K562 (cell line): ENCODE measurements at regions not wholly inside any gene's neighbourhood (a gene's known extent, or its start where the extent isn't known, plus 50 kb on each side); places are given as distances from the start of the nearest gene placed in this dataset.

Experiments used
- ATAC-seq: fragments of 200-7000 bp; cut with Tn5 transposase; 3 replicates; pipeline ENCODE4 v1.9.1; 2020; ENCODE audit warnings: moderate library complexity
- BruUV-seq: library from RNA; stranded (reverse); fragments of 400-500 nt; replicated peaks from 2 replicates; lab custom pipeline; 2021; lab: Mats Ljungman, UMichigan
- CTCF ChIA-PET: fragments of 300-600 bp; formaldehyde crosslinking; extraction: SDS; loops from one replicate; lab custom pipeline; 2021; ENCODE audit warnings: low intra/inter-chr PET ratio; lab: Yijun Ruan, JAX
- POLR2A ChIA-PET: fragments of 300-600, 350-650 bp; sonication (Branson Sonifier 250); formaldehyde crosslinking; extraction: SDS; loops from one replicate; lab custom pipeline; 2021; ENCODE audit warnings: antibody characterized with exemption, inconsistent platforms; lab: Yijun Ruan, JAX
- DNase-seq, 4 experiments: peaks; one replicate each; pipeline versions ENCODE4 v3.0.0 to v3.0.0-alpha.2; 2011 to 2018; ENCODE audit warnings: low spot score in 3 of 4, mixed read lengths in 3 of 4; ENCODE audit errors: extremely low read depth in 1 of 4
- FAIRE-seq: peaks from 2 replicates; lab custom pipeline; 2011; peaks lifted over from hg19 to GRCh38; lab: Jason Lieb, UNC
- H2AFZ ChIP-seq: 2 replicates; pipeline ENCODE4 v1.6.0; 2011; ENCODE audit warnings: low read depth, low read length, control low read depth, inconsistent platforms
- H3K27ac ChIP-seq: fragments of 200-600 bp; 3 replicates; pipeline ENCODE4 v1.8.0; 2011; ENCODE audit warnings: low read depth, mild to moderate bottlenecking, control low read depth, inconsistent platforms, low read length, moderate library complexity, mixed read lengths; ENCODE audit errors: extremely low read depth
- H3K27me3 ChIP-seq, 2 experiments: fragments of 300-600 bp in 1 of 2; 2 replicates in 1 of 2; 3 replicates in 1 of 2; pipeline versions ENCODE4 v1.6.0 to v1.8.0; 2011; ENCODE audit warnings: inconsistent platforms in 2 of 2, low read length in 2 of 2, mild to moderate bottlenecking in 1 of 2, mixed read lengths in 1 of 2, moderate library complexity in 1 of 2; ENCODE audit not compliant: control insufficient read depth in 2 of 2, insufficient read depth in 2 of 2
- H3K36me3 ChIP-seq: fragments of 300-600 bp; 3 replicates; pipeline ENCODE4 v1.8.0; 2011; ENCODE audit warnings: mild to moderate bottlenecking, low read length, inconsistent platforms; ENCODE audit not compliant: control insufficient read depth, insufficient read depth
- H3K4me1 ChIP-seq, 2 experiments: fragments of 200-600 bp in 1 of 2; replicated peaks in 1 of 2; 2 replicates in 1 of 2; 3 replicates in 1 of 2; pipeline versions ENCODE4 v1.5.1 to v1.8.0; 2011; ENCODE audit warnings: inconsistent platforms in 2 of 2, low read length in 2 of 2, mild to moderate bottlenecking in 1 of 2, mixed read lengths in 1 of 2, moderate library complexity in 1 of 2; ENCODE audit not compliant: control insufficient read depth in 2 of 2, insufficient read depth in 2 of 2
- H3K4me2 ChIP-seq: 2 replicates; pipeline ENCODE4 v1.6.1; 2011; ENCODE audit warnings: low read length, control low read depth, inconsistent platforms, mixed read lengths; ENCODE audit not compliant: insufficient read depth
- H3K4me3 ChIP-seq: fragments of 200-600 bp; sonication (generic), shearing (Covaris generic); 2 replicates; pipeline ENCODE4 v1.5.1; 2016; ENCODE audit warnings: control low read depth, inconsistent platforms
- H3K79me2 ChIP-seq: fragments of 200-600 bp; 3 replicates; pipeline ENCODE4 v1.8.0; 2011; ENCODE audit warnings: low read length, inconsistent platforms; ENCODE audit not compliant: control insufficient read depth, insufficient read depth
- H3K9ac ChIP-seq, 2 experiments: 2 replicates each; pipeline versions ENCODE4 v1.6.0 to v1.6.1; 2011; ENCODE audit warnings: low read depth in 2 of 2, low read length in 2 of 2, control low read depth in 1 of 2, inconsistent platforms in 1 of 2, mild to moderate bottlenecking in 1 of 2, mixed read lengths in 1 of 2; ENCODE audit not compliant: insufficient read depth in 1 of 2
- H3K9me1 ChIP-seq: one replicate; pipeline ENCODE4 v1.6.0; 2011; ENCODE audit warnings: inconsistent platforms, mild to moderate bottlenecking, low read length, moderate library complexity; ENCODE audit not compliant: control insufficient read depth, insufficient read depth
- H3K9me3 ChIP-seq: replicated peaks from 2 replicates; pipeline ENCODE4 v1.5.1; 2011; ENCODE audit warnings: low read depth, low read length, inconsistent platforms; ENCODE audit not compliant: control insufficient read depth, insufficient read depth
- H4K20me1 ChIP-seq: replicated peaks from 2 replicates; pipeline ENCODE4 v1.6.1; 2011; ENCODE audit warnings: low read length, inconsistent platforms, mixed read lengths; ENCODE audit not compliant: control insufficient read depth, insufficient read depth
- ARID2 ChIP-seq: fragments of 450-650 bp; IDR thresholded peaks from 2 replicates; pipeline ENCODE4 v1.6.1; 2017; ENCODE audit warnings: antibody characterized with exemption, mild to moderate bottlenecking
- CBFB ChIP-seq: sonication (generic); formaldehyde crosslinking; IDR thresholded peaks from 2 replicates; pipeline ENCODE4 v1.4.0; 2020; ENCODE audit warnings: mild to moderate bottlenecking, missing genetic modification reagents
- CHD1 ChIP-seq: fragments of 200-600 bp; sonication (generic); IDR thresholded peaks from one replicate; pipeline ENCODE4 v1.6.1; 2012; ENCODE audit warnings: mild to moderate bottlenecking, moderate library complexity, low read length, inconsistent platforms
- NEUROD1 ChIP-seq: fragments of 150-350 bp; IDR thresholded peaks from 2 replicates; pipeline ENCODE4 v1.6.1; 2014; ENCODE audit warnings: borderline replicate concordance, low read length, low read depth; ENCODE audit not compliant: partially characterized antibody
- NR0B1 ChIP-seq: fragments of 450-650 bp; IDR thresholded peaks from one replicate; pipeline ENCODE4 v1.6.1; 2018; ENCODE audit warnings: mild to moderate bottlenecking, moderate library complexity; ENCODE audit not compliant: partially characterized antibody
- PML ChIP-seq: IDR thresholded peaks from 2 replicates; pipeline ENCODE4 v1.6.1; 2012; ENCODE audit warnings: low read length, inconsistent platforms
- POLR2AphosphoS5 ChIP-seq: IDR thresholded peaks from 2 replicates; pipeline ENCODE4 v1.6.1; 2011; ENCODE audit warnings: mild to moderate bottlenecking, low read depth, low read length, moderate library complexity; ENCODE audit not compliant: control insufficient read depth, insufficient read depth
- PRMT5 ChIP-seq: sonication (generic); formaldehyde crosslinking; IDR thresholded peaks from 2 replicates; pipeline ENCODE4 v1.5.0; 2020; ENCODE audit warnings: missing genetic modification reagents
- SAFB2 ChIP-seq: fragments of 200-400 bp; formaldehyde crosslinking; IDR thresholded peaks from 2 replicates; pipeline ENCODE4 v1.6.1; 2018; ENCODE audit warnings: borderline replicate concordance, low read length, low read depth, moderate library complexity; ENCODE audit not compliant: severe bottlenecking
- SAP30 ChIP-seq: fragments of 200-600 bp; sonication (generic); IDR thresholded peaks from 2 replicates; pipeline ENCODE4 v1.6.1; 2012; ENCODE audit warnings: borderline replicate concordance, low read depth, mild to moderate bottlenecking, moderate library complexity, low read length, control low read depth, inconsistent platforms; ENCODE audit not compliant: insufficient read depth, poor library complexity, severe bottlenecking
- SP1 ChIP-seq: sonication (generic); formaldehyde crosslinking; IDR thresholded peaks from 2 replicates; pipeline ENCODE4 v1.8.1; 2022; ENCODE audit warnings: mild to moderate bottlenecking, missing genetic modification reagents
- XRCC5 ChIP-seq: fragments of 200-400 bp; formaldehyde crosslinking; IDR thresholded peaks from 2 replicates; pipeline ENCODE4 v1.6.1; 2017; ENCODE audit warnings: low read depth, mild to moderate bottlenecking, low read length
- ZNF253 ChIP-seq: fragments of 250-450 bp; sonication (Bioruptor Pico); conservative IDR thresholded peaks from 2 replicates; pipeline ENCODE4 v1.6.1; 2021; ENCODE audit warnings: mild to moderate bottlenecking
- ZNF3 ChIP-seq: fragments of 250-450 bp; sonication (Bioruptor Pico); IDR thresholded peaks from 2 replicates; pipeline ENCODE4 v1.5.0; 2021; ENCODE audit warnings: mild to moderate bottlenecking, moderate library complexity
- ZNF445 ChIP-seq: fragments of 250-450 bp; sonication (Bioruptor Pico); IDR thresholded peaks from 2 replicates; pipeline ENCODE4 v1.4.0; 2020; ENCODE audit warnings: low read depth, mild to moderate bottlenecking, moderate library complexity
- ZNF644 ChIP-seq: fragments of 200-800 bp; sonication (Bioruptor generic); IDR thresholded peaks from 2 replicates; pipeline ENCODE4 v1.6.1; 2016; ENCODE audit warnings: low read depth, missing genetic modification characterization, missing compliant biosample characterization
- WGBS: fragments of 100-300 bp; shearing (Covaris generic); methylation state at CpG from one replicate; pipeline ENCODE4 v1.1.6; 2016; ENCODE audit warnings: low coverage, mixed read lengths; ENCODE audit not compliant: insufficient coverage; ENCODE audit errors: missing lambda C conversion rate; 5-methylcytosine and 5-hydroxymethylcytosine counted together
- in situ Hi-C: fragments of 300-500 bp; cut with MboI; formaldehyde crosslinking; loops from 4 replicates; pipeline ENCODE4 v1.15.0; 2018; ENCODE audit warnings: inconsistent platforms, mixed read lengths
- intact Hi-C: fragments of 100-400 bp; cut with micrococcal nuclease; formaldehyde crosslinking; loops from 2 replicates; pipeline ENCODE4 v1.14.2; 2022

GRCh38 chr4:109359040-109359646 lies 56.7 kb upstream of the COL25A1 start:
- no peak overlapping the region for H3K4me2 ChIP-seq
- ChIA-PET CTCF (no interaction called here), POLR2A (no interaction called here)
- H3K9me3 ChIP-seq, result no peaks in the 10 kb centered on the region
- H3K27me3 ChIP-seq, result peaks cover 6 to 13% of the 10 kb centered on the region in 2 experiments; a peak in 4 of 5 replicates
- H2AFZ ChIP-seq, result no peak overlapping the region
- H3K9ac ChIP-seq, result no peak overlapping the region
- in situ Hi-C loops, result no loop called here
- no peaks in the 10 kb centered on the region for H3K36me3 ChIP-seq
- WGBS, result 10% methylated on average over 3 of the region's 3 CpGs
- no peaks in the 10 kb centered on the region for H3K4me1 ChIP-seq
- H4K20me1 ChIP-seq, result no peaks in the 10 kb centered on the region
- H3K79me2 ChIP-seq, result no peaks in the 10 kb centered on the region
- DNase-seq, result no peak
- no peak for TF ChIP-seq POLR2AphosphoS5
- no peak for TF ChIP-seq SAP30
- TF ChIP-seq XRCC5, result no peak
- TF ChIP-seq NEUROD1, result no peak
- no peak for TF ChIP-seq PRMT5 (CRISPR knock-in tag)
- TF ChIP-seq ZNF253 (CRISPR knock-in tag), result no peak
- TF ChIP-seq SAFB2, result no peak
- no peak for TF ChIP-seq ARID2
- TF ChIP-seq NR0B1, result no peak
- no peak for TF ChIP-seq SP1 (CRISPR knock-in tag)
- TF ChIP-seq PML, result no peak
- TF ChIP-seq CHD1, result no peak
- no peak for TF ChIP-seq ZNF644 (tag)
- TF ChIP-seq CBFB (CRISPR knock-in tag), result no peak
- TF ChIP-seq ZNF3 (CRISPR knock-in tag), result no peak
- TF ChIP-seq ZNF445 (CRISPR knock-in tag), result no peak
- intact Hi-C loops, result no loop called here
- no peak overlapping the region for H3K27ac ChIP-seq
- FAIRE-seq, result no peak
- H3K9me1 ChIP-seq, result no peaks in the 10 kb centered on the region
- BruUV-seq, result no TSS peak
- no peak for ATAC-seq
- no peak overlapping the region for H3K4me3 ChIP-seq
